ENCODE measurements at regions not wholly inside any gene's neighbourhood (a gene's known extent, or its start where the extent isn't known, plus 50 kb on each side); places are given as distances from the start of the nearest gene placed in this dataset.

- ATAC-seq (ENCODE audit: poor library complexity) (no peak), DNase-seq (no peak)
- intact Hi-C loops (cut with DNase I), result no loop called here
Measured at GRCh38 chr13:22173610-22174009, 502.7 kb downstream of the FGF9 start.

- ATAC-seq (ENCODE audit: poor library complexity) (no peak), DNase-seq (no peak)
- intact Hi-C loops (cut with DNase I), result no loop called here
Measured at GRCh38 chr13:22175241-22175640, 504.4 kb downstream of the FGF9 start.

- intact Hi-C loops (cut with DNase I), result no loop called here
- DNase-seq, result no peak
- no peak for ATAC-seq (ENCODE audit: poor library complexity)
Measured at GRCh38 chr13:22175815-22176214, 504.9 kb downstream of the FGF9 start.

- no peak for DNase-seq
- intact Hi-C loops (cut with DNase I), result no loop called here
- no peak for ATAC-seq (ENCODE audit: poor library complexity)
Measured at GRCh38 chr13:22176968-22177520, 506.2 kb downstream of the FGF9 start.

GRCh38 chr13:22178878-22179277 lies 508.0 kb downstream of the FGF9 start:
- ATAC-seq (ENCODE audit: poor library complexity), result no peak

GRCh38 chr13:22187329-22187728 lies 516.5 kb downstream of the FGF9 start:
- DNase-seq (no peak), ATAC-seq (ENCODE audit: poor library complexity) (no peak)
- intact Hi-C loops (cut with DNase I), result no loop called here

More at GRCh38 chr13:22178878-22179277, 508.0 kb downstream of the FGF9 start:
- no peak for DNase-seq
- intact Hi-C loops (cut with DNase I), result no loop called here

- intact Hi-C loops (cut with DNase I), result no loop called here
- ATAC-seq (ENCODE audit: poor library complexity) (no peak), DNase-seq (no peak)
Measured at GRCh38 chr13:22189176-22190048, 518.5 kb downstream of the FGF9 start.

GRCh38 chr13:22193070-22193469 lies 522.2 kb downstream of the FGF9 start:
- no peak for DNase-seq
- intact Hi-C loops (cut with DNase I), result no loop called here
- ATAC-seq (ENCODE audit: poor library complexity), result no peak

GRCh38 chr13:22194106-22194805 lies 523.4 kb downstream of the FGF9 start:
- DNase-seq (no peak), ATAC-seq (ENCODE audit: poor library complexity) (peak; percentile 58)
- intact Hi-C loops (cut with DNase I), result no loop called here

GRCh38 chr13:22195726-22196125 lies 524.9 kb downstream of the FGF9 start:
- DNase-seq (no peak), ATAC-seq (ENCODE audit: poor library complexity) (no peak)
- intact Hi-C loops (cut with DNase I), result no loop called here

GRCh38 chr13:22196777-22197176 lies 525.9 kb downstream of the FGF9 start:
- no peak for ATAC-seq (ENCODE audit: poor library complexity)
- intact Hi-C loops (cut with DNase I), result no loop called here
- no peak for DNase-seq

GRCh38 chr13:22198001-22198400 lies 527.1 kb downstream of the FGF9 start:
- ATAC-seq (ENCODE audit: poor library complexity), result peak; percentile 80
- intact Hi-C loops (cut with DNase I), result no loop called here
- DNase-seq, result no peak

- peak; percentile 73 for ATAC-seq (ENCODE audit: poor library complexity)
- intact Hi-C loops (cut with DNase I), result no loop called here
Measured at GRCh38 chr13:22198641-22199217, 527.9 kb downstream of the FGF9 start.

GRCh38 chr13:22200440-22200839 lies 529.6 kb downstream of the FGF9 start:
- no peak for ATAC-seq (ENCODE audit: poor library complexity)
- intact Hi-C loops (cut with DNase I), result no loop called here

More at GRCh38 chr13:22198641-22199217, 527.9 kb downstream of the FGF9 start:
- no peak for DNase-seq

GRCh38 chr13:22201375-22201925 lies 530.6 kb downstream of the FGF9 start:
- no peak for ATAC-seq (ENCODE audit: poor library complexity)
- intact Hi-C loops (cut with DNase I), result no loop called here
- no peak for DNase-seq

More at GRCh38 chr13:22200440-22200839, 529.6 kb downstream of the FGF9 start:
- no peak for DNase-seq

- no peak for ATAC-seq (ENCODE audit: poor library complexity)
Measured at GRCh38 chr13:22210134-22210930, 539.5 kb downstream of the FGF9 start.

GRCh38 chr13:22211876-22212275 lies 541.0 kb downstream of the FGF9 start:
- DNase-seq (no peak), ATAC-seq (ENCODE audit: poor library complexity) (no peak)
- intact Hi-C loops (cut with DNase I), result no loop called here

More at GRCh38 chr13:22210134-22210930, 539.5 kb downstream of the FGF9 start:
- no peak for DNase-seq
- intact Hi-C loops (cut with DNase I), result no loop called here

GRCh38 chr13:22212576-22212975 lies 541.7 kb downstream of the FGF9 start:
- intact Hi-C loops (cut with DNase I), result no loop called here
- ATAC-seq (ENCODE audit: poor library complexity), result no peak
- no peak for DNase-seq
